ENCODE measurements at regions not wholly inside any gene's neighbourhood (a gene's known extent, or its start where the extent isn't known, plus 50 kb on each side); places are given as distances from the start of the nearest gene placed in this dataset.

DNA sequence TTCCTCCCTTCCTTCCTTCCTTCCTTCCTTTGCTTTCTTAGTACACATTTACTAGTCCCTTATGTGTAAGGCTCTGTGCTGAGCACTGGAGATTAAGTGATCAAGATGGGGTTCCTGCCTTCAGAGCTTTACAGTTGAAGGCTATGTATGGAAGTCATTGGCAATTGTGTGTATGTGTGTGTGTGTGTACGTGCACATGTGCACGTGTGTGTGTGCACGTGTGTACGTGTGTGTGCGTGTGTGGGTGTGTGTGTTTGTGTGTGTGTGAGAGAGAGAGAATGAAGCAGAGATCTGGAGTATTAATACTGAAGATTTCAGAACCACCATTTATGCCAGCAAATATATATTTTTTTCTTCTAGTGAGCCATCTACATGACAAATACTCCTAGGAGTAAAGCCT is 184.9 kb upstream of the NFIB start:
- H3K4me3 ChIP-seq: no peak overlapping the region
- H3K36me3 ChIP-seq (ENCODE audit: control insufficient read depth in 4 of 4, insufficient read depth in 4 of 4, low read length in 4 of 4): no peaks in the 10 kb centered on the region
- TF ChIP-seq, protein P1, sequence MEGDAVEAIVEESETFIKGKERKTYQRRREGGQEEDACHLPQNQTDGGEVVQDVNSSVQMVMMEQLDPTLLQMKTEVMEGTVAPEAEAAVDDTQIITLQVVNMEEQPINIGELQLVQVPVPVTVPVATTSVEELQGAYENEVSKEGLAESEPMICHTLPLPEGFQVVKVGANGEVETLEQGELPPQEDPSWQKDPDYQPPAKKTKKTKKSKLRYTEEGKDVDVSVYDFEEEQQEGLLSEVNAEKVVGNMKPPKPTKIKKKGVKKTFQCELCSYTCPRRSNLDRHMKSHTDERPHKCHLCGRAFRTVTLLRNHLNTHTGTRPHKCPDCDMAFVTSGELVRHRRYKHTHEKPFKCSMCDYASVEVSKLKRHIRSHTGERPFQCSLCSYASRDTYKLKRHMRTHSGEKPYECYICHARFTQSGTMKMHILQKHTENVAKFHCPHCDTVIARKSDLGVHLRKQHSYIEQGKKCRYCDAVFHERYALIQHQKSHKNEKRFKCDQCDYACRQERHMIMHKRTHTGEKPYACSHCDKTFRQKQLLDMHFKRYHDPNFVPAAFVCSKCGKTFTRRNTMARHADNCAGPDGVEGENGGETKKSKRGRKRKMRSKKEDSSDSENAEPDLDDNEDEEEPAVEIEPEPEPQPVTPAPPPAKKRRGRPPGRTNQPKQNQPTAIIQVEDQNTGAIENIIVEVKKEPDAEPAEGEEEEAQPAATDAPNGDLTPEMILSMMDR (IDR thresholded peaks at IDR 0.05; ENCODE audit: control extremely low read depth, extremely low read depth): no peak
- H3K27ac ChIP-seq (ENCODE audit: low read depth in 1 of 2, low read length in 1 of 2): no peak overlapping the region
- no peak overlapping the region for H3K9ac ChIP-seq (ENCODE audit: insufficient read depth in 1 of 2, low read length in 2 of 2)
- DNase-seq (no peak), ATAC-seq (ENCODE audit: insufficient read depth, low FRiP score) (no peak)
- H3K4me1 ChIP-seq (ENCODE audit: control insufficient read depth in 5 of 5, insufficient read depth in 5 of 5, low read length in 5 of 5): no peaks in the 10 kb centered on the region
- no peaks in the 10 kb centered on the region for H3K27me3 ChIP-seq (ENCODE audit: control insufficient read depth in 3 of 3, insufficient read depth in 3 of 3, low read length in 2 of 3)
- WGBS, 2 donors: 89 to 90% methylated on average over 5 of the region's 5 CpGs
- H3K9me3 ChIP-seq (ENCODE audit: control insufficient read depth in 4 of 4, insufficient read depth in 3 of 4, low read length in 3 of 4): no peaks in the 10 kb centered on the region

GRCh38 chr9:14497476-14497875 is 183.5 kb upstream of the NFIB start:
- DNase-seq: no peak
- no peaks in the 10 kb centered on the region for H3K27me3 ChIP-seq (ENCODE audit: control insufficient read depth in 3 of 3, insufficient read depth in 3 of 3, low read length in 2 of 3)
- H3K4me1 ChIP-seq (ENCODE audit: control insufficient read depth in 5 of 5, insufficient read depth in 5 of 5, low read length in 5 of 5): no peaks in the 10 kb centered on the region
- no peaks in the 10 kb centered on the region for H3K36me3 ChIP-seq (ENCODE audit: control insufficient read depth in 4 of 4, insufficient read depth in 4 of 4, low read length in 4 of 4)
- no peak overlapping the region for H3K9ac ChIP-seq (ENCODE audit: insufficient read depth in 1 of 2, low read length in 2 of 2)
- TF ChIP-seq, protein P1 (IDR thresholded peaks at IDR 0.05; ENCODE audit: control extremely low read depth, extremely low read depth): no peak
- H3K27ac ChIP-seq (ENCODE audit: low read depth in 1 of 2, low read length in 1 of 2): no peak overlapping the region
- no peaks in the 10 kb centered on the region for H3K9me3 ChIP-seq (ENCODE audit: control insufficient read depth in 4 of 4, insufficient read depth in 3 of 4, low read length in 3 of 4)
- H3K4me3 ChIP-seq: no peak overlapping the region
- no peak for ATAC-seq (ENCODE audit: insufficient read depth, low FRiP score)
- WGBS, 2 donors: 74 to 86% methylated on average over 1 of the region's 1 CpG

DNA sequence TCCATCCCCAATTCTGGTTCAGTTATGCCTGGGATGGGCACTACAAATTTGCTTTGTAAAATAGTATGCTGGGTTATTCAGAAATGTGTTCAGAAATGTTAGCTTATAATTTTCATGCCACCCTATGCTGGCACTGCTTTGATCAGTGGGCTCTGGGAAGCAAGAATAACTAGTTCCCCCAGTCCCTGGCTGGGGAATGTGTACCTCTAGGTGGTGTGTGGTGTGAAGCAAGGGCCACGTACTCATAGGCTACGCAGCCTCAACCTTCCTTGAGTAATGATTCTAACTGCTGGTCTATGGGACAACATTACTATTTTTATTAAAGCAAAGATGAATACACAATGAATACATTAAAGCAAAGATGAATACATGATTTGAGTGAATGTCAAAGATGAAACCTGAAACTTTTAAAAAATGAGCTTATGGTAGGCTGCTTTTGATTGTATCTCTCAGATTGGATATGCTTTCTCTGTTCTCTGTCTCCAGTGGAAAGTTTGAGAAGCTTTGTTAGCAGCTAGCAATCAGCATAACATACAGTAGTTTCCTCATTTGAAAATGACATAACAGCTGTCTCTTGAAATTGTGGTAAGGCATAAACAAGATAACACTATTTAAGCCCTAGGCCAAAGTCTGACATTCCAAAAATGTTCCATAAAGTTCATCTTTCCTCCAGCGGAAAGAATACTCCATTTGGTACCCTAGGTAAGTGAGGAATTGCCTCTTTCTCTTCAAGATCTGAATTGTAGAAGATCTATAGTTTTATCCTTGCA is 174.7 kb upstream of the NFIB start:
- H3K27ac ChIP-seq (ENCODE audit: low read depth in 1 of 2, low read length in 1 of 2): no peak overlapping the region
- no peaks in the 10 kb centered on the region for H3K27me3 ChIP-seq (ENCODE audit: control insufficient read depth in 3 of 3, insufficient read depth in 3 of 3, low read length in 2 of 3)
- ATAC-seq (ENCODE audit: insufficient read depth, low FRiP score): no peak
- no peaks in the 10 kb centered on the region for H3K9me3 ChIP-seq (ENCODE audit: control insufficient read depth in 4 of 4, insufficient read depth in 3 of 4, low read length in 3 of 4)
- peaks cover 0 to 1% (median 0%) of the 10 kb centered on the region in 5 donors for H3K4me1 ChIP-seq (ENCODE audit: control insufficient read depth in 5 of 5, insufficient read depth in 5 of 5, low read length in 5 of 5)
- H3K4me3 ChIP-seq: no peak overlapping the region
- no peak for DNase-seq
- WGBS, 2 donors: 94 to 98% methylated on average over 3 of the region's 3 CpGs
- no peak overlapping the region for H3K9ac ChIP-seq (ENCODE audit: insufficient read depth in 1 of 2, low read length in 2 of 2)
- H3K36me3 ChIP-seq (ENCODE audit: control insufficient read depth in 4 of 4, insufficient read depth in 4 of 4, low read length in 4 of 4): no peaks in the 10 kb centered on the region
- TF ChIP-seq, protein P1 (IDR thresholded peaks at IDR 0.05; ENCODE audit: control extremely low read depth, extremely low read depth): no peak

All from lung (tissue), 11 donors.